ENCODE measurements at regions not wholly inside any gene's neighbourhood (a gene's known extent, or its start where the extent isn't known, plus 50 kb on each side); places are given as distances from the start of the nearest gene placed in this dataset.

- no peak for TF ChIP-seq POLR2A (IDR thresholded peaks at IDR 0.05)
- TF ChIP-seq CTCF (IDR thresholded peaks at IDR 0.05): no peak
Observed at GRCh38 chr17:14731591-14731990, 430.7 kb downstream of the HS3ST3B1 start.
